Naive B cell (primary cell): ENCODE measurements at regions not wholly inside any gene's neighbourhood (a gene's known extent, or its start where the extent isn't known, plus 50 kb on each side); places are given as distances from the start of the nearest gene placed in this dataset.

Experiments used
- ATAC-seq, 2 donors: fragments of 150-1000 bp; cut with Tn5 transposase; 2 replicates each; pipeline ENCODE4 v1.10.0; 2021; ENCODE audit warnings: low read depth in 2 of 2, mild to moderate bottlenecking in 2 of 2, moderate library complexity in 2 of 2
- DNase-seq: peaks from one replicate; pipeline ENCODE4 v3.0.0; 2022
- H3K27ac Mint-ChIP-seq, 6 donors: one replicate each; pipeline ENCODE4 v1.8.0; 2020 to 2022; ENCODE audit warnings: mild to moderate bottlenecking in 6 of 6, mixed read lengths in 6 of 6, moderate library complexity in 5 of 6, inconsistent platforms in 2 of 6
- H3K27me3 Mint-ChIP-seq, 3 donors: one replicate each; pipeline ENCODE4 v1.8.0; 2021 to 2022; ENCODE audit warnings: mixed read lengths in 3 of 3, mild to moderate bottlenecking in 1 of 3
- H3K36me3 Mint-ChIP-seq, 2 donors: one replicate each; pipeline ENCODE4 v1.8.0; 2020 to 2022; ENCODE audit warnings: mixed read lengths in 2 of 2, inconsistent platforms in 1 of 2, mild to moderate bottlenecking in 1 of 2
- H3K4me1 Mint-ChIP-seq, 3 donors: one replicate each; pipeline ENCODE4 v1.8.0; 2020 to 2022; ENCODE audit warnings: mixed read lengths in 3 of 3, inconsistent platforms in 1 of 3, mild to moderate bottlenecking in 1 of 3, moderate library complexity in 1 of 3
- H3K4me3 Mint-ChIP-seq, 8 donors: one replicate each; pipeline ENCODE4 v1.8.0; 2020 to 2022; ENCODE audit warnings: mild to moderate bottlenecking in 8 of 8, mixed read lengths in 8 of 8, moderate library complexity in 8 of 8, inconsistent platforms in 2 of 8
- H3K9me3 Mint-ChIP-seq, 7 donors: one replicate each; pipeline ENCODE4 v1.8.0; 2020 to 2022; ENCODE audit warnings: mixed read lengths in 7 of 7, mild to moderate bottlenecking in 5 of 7, inconsistent platforms in 2 of 7, moderate library complexity in 1 of 7

DNA sequence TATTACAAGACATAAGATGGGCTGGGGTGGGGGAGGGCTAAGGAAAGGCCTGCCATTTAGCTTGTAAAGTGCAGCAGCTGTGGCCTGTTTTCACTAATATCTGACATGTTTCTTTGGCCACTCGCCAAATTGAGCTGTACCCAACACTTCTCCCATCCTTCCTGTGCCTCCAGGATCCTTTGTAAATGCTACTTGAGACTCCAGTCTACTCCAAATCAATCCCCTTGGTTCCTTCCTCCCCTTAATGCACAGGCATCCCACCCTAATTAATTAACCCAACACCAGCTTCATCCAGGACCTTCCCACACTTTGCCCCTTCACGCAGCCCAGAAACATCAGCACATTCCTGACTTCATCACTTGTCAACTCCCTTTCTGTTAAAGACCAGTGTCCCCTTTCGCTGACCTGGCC is 55.0 kb upstream of the TCF21 start:
- Mint-ChIP-seq H3K4me3 (no peak overlapping the region), H3K4me1 (peaks cover 0 to 9% (median 6%) of the 10 kb centered on the region in 3 donors), H3K36me3 (no peaks in the 10 kb centered on the region), H3K27me3 (peaks cover 32 to 48% (median 33%) of the 10 kb centered on the region in 3 donors), H3K9me3 (peaks cover 0 to 2% (median 0%) of the 10 kb centered on the region in 7 donors), H3K27ac (no peak overlapping the region)
- DNase-seq (no peak), ATAC-seq (no peak)

DNA sequence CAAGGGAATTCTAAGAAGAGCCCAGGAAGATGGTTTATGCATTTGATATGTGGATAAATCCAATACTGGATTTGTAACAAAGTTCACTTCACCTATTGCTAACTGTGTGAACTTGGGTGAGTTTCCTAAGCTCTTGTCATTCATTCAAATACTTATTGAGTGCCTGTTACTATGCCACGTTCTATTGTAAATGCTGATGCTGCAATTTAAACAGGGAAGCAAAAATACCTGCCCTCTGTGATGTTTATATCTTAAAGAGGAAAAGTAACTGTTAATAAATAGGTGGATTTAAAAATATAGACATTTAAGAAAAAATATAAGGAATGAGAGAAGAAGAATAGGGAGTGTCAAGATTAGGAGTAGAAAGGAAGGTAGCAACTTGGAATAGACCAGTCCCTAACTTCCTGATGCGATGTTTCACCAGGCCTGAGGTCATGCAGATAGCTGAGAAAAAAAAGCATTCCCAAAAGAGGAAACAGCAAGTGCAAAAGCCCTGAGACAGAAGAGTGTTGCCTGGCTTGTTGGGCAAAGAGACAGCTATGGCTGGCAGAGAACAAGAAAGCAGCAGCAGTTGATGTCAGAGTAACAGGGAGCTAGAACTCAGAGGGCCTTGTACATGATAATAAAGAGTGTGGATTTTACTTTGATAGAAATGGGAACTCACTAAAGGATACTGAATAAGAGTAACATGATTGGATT is 54.3 kb upstream of the TCF21 start:
- DNase-seq (no peak), ATAC-seq (no peak)
- Mint-ChIP-seq H3K4me1 (peaks cover 0 to 9% (median 6%) of the 10 kb centered on the region in 3 donors), H3K27me3 (peaks cover 38 to 53% (median 39%) of the 10 kb centered on the region in 3 donors), H3K27ac (no peak overlapping the region), H3K9me3 (peaks cover 0 to 2% (median 0%) of the 10 kb centered on the region in 7 donors), H3K36me3 (no peaks in the 10 kb centered on the region), H3K4me3 (no peak overlapping the region)

DNA sequence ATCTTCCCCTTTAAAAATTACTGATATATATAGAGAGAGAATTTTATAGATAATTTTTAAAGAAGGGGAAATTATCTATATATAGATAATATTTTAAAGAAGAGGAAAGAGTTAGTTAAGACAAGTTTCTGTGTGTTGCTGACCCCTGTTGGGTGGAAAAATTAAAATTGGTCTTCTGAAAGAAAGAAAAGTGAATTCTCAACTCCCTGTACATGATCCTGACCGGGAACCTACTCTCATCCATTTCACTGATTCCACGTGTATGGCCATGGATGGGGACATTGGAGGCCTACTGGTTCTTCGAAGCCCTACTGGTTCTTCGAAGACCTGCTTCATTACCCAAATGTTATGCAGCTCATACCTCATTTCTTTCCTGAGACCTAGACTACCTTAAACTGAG is 53.0 kb upstream of the TCF21 start:
- DNase-seq = no peak
- Mint-ChIP-seq H3K36me3 (no peaks in the 10 kb centered on the region), H3K27me3 (peaks cover 36 to 46% (median 45%) of the 10 kb centered on the region in 3 donors), H3K4me3 (no peak overlapping the region), H3K9me3 (peaks cover 0 to 2% (median 0%) of the 10 kb centered on the region in 7 donors), H3K27ac (no peak overlapping the region), H3K4me1 (peaks cover 0 to 9% (median 6%) of the 10 kb centered on the region in 3 donors)
- ATAC-seq = no peak

- DNase-seq (peak; percentile 26), ATAC-seq (peak; percentile 52 to 54)
- H3K4me3 Mint-ChIP-seq = peak overlapping the region; percentile 6 to 67 (median 56)
- H3K27me3 Mint-ChIP-seq = peaks cover 25 to 36% (median 33%) of the 10 kb centered on the region in 3 donors
- H3K9me3 Mint-ChIP-seq = peaks cover 0 to 2% (median 0%) of the 10 kb centered on the region in 7 donors
- no peak overlapping the region for H3K27ac Mint-ChIP-seq
- peaks cover 0 to 9% (median 6%) of the 10 kb centered on the region in 3 donors for H3K4me1 Mint-ChIP-seq
- no peaks in the 10 kb centered on the region for H3K36me3 Mint-ChIP-seq
These were observed 51.0 kb upstream of the TCF21 start for GRCh38 chr6:133837801-133838349.
